Right renal pelvis (tissue), 4 donors: ENCODE measurements at regions not wholly inside any gene's neighbourhood (a gene's known extent, or its start where the extent isn't known, plus 50 kb on each side); places are given as distances from the start of the nearest gene placed in this dataset.
A peak's percentile ranks its signal among the peaks of the same experiment; 100 is the strongest.

Source experiments
- DNase-seq, 4 donors: peaks; one replicate each; pipeline ENCODE4 v3.0.0-alpha.2; 2013; ENCODE audit warnings: low read depth in 4 of 4, low spot score in 3 of 4, missing footprints in 1 of 4

DNA sequence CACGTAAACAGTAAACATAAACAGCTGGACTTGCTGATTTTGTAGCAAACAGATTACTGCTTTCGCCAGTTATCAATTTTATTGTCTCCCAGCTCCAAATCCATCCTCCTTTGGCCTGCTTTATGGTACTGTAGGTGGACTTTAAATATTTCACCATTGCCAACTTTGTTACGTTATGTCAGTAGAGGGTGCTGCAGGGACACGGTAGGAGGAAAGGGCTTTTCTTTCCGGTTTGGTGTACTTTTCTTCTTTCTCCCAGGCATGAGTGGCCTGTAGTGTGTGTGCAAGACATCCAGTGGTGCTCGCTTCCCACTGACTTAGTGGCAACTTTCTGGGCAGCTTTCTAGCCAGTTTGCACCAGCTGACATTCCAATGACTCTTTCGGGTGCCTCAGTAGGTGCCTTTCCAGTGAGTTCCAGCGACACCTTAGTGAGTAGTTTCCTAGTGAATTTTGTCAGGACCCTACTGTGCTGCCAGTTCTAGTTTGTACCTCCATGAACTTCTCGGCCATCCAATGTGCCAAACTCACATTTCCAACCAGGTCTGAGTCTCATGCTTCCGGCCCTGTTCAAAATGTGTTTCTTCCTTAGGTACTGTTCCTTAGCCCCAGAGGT lies 267.6 kb upstream of the TENM4 start:
- peak in 2 of 4 donors; percentile 2 to 3 for DNase-seq

DNA sequence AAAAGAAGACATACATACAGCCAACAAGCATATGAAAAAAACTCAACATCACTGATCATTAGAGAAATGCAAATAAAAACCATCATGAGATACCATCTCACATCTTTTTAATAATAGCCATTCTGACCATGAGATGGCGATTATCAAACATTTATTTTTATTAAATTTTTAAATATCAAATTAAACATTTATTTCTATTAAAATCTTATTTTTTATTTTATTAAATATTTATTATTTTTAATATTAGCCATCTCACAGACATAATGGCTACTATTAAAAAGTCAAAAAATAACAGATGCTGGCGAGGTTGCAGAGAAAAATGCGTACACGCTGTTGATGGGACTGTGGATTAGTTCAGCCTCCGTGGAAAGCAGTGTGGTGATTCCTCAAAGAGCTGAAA lies 264.8 kb upstream of the TENM4 start:
- no peak for DNase-seq

DNA sequence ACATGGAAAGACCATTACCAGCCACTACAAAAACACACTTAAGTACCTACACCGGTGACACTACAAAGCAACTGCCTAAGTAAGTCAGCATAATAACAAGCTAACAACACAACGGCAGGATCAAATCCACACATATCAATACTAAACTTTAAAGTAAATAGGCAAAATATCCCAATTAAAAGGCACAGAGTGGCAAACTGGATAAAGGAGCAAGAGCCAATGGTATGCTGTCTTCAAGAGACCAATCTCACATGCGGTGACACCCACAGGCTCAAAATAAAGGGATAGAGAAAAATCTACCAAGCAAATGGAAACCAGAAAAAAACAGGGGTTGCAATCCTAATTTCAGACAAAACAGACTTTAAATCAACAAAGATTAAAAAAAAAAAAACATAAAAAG lies 261.5 kb upstream of the TENM4 start:
- DNase-seq, result no peak

DNA sequence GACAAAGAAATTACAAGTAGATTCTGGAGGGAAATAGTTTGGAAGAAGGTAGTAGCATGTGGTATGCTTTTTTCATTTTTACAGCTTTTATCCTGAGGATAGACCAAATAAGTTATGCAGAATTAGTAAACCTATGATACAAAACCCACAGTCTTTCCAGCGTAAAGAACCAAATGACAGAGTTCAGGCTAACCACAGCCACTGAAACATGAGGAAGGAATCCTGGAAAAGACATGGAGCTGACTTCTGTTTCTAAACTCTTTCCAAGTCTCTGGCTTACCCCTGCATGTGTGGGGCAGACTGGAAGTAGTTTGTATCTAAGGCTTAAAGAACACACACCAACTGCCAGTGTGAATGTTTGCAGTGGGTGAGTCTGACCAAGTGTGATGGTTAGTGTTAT lies 258.4 kb upstream of the TENM4 start:
- no peak for DNase-seq

DNA sequence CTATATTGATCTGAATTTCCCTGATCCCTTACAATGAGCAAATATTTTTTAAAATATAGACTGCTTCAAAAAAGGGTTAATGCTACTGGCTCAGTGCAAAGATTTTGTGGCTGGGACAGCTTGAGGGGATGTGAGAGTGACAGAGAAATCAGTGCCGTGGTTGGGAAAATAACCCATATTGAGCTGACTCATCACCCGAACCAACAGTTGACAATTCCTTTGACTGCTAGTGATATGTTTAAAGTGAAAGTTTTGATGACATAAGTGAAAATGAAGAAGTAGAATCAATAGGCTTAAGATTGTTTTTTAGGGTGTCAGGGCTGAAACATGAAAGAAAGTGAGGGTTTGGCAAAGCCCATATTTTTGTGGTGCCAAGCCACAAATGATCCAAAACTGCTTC lies 257.1 kb upstream of the TENM4 start:
- DNase-seq, result no peak

DNA sequence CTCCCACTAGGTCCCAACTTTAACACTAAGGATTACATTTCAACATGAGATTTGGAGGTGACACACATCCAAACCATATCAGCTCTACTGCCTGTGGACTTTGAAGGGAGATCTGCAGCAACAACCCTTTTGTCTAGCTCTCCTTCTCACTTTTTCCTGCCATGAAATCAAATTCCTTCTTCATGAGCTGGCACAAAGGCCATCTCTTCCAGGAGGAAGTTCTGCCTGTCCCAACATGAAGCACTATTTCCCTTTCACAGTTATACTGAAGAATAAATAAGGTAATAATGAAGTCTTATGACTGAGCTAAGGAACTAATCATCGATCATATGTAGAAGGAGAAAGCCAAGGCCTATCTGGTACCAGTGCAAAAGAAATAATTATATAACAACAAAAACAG lies 253.5 kb upstream of the TENM4 start:
- DNase-seq, result no peak

DNA sequence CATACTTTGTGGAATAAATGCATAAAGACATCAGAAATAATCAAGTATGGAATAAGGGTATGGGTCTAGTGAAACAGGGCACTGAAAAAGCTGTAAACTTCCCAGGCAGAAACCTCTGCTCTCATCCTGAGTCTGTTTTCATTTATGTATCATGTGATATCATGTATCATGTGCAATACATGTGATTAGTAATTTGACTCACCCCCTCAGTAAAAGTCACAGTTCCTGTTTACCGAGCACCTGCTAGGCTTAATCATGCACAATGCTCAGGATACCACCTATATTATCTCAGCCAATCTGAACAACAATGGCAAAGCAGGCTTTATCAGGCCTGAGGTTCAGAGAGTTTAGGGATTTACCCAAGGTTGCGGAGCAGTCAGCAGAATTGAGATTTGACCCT lies 250.6 kb upstream of the TENM4 start:
- DNase-seq, result no peak

DNA sequence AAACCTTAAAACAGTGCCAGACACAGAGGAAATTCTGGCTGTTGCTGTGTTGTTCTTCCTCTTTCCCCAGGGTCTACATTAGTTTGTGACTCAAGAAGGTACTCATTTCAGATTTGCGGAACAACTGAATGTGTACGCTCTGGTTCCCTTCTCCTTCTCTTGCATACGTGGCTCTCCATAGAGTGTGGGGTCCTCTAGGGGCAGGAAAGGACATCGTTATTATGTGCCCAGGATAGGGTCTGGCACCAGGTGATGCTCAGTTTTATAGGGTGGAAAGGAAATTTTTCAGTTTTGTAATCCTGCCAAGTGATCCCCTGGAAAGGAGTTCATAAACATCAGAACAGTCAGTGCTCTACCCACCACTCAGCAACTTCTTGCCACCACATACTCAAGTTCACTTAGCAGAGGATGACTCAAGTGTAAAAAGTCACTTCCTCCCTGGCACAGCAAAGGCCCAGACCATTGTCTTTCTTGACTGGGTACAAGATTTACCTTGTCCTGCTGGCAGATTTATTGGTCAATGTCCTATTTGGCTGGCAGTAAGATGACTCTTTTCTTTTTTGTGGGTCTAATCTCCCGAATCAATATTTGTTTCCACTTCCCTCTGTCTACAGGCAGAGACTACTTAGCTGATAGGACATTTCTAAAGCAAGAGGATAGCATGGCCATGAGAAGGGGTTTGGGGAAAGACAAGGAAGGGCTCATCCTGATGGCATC lies 246.0 kb upstream of the TENM4 start:
- DNase-seq, result no peak

DNA sequence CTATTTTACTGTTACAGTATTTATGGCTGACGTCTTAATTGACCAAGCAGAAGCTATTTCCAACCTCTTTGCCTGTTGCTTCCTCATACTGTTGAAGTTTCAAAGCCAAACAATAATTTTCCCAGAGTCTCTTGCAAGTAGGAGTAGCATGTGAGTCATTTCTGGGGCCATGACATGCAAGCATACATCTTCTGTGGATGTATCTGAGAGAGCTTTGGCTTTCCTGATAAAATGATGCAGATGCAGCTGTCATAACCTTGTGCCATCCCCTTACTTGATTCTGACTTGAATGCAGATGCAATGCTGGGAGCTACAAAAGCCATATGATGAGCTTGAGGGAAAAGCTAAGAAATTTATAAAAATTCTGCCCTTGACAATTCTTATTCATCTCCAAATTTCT lies 243.1 kb upstream of the TENM4 start:
- no peak for DNase-seq

DNA sequence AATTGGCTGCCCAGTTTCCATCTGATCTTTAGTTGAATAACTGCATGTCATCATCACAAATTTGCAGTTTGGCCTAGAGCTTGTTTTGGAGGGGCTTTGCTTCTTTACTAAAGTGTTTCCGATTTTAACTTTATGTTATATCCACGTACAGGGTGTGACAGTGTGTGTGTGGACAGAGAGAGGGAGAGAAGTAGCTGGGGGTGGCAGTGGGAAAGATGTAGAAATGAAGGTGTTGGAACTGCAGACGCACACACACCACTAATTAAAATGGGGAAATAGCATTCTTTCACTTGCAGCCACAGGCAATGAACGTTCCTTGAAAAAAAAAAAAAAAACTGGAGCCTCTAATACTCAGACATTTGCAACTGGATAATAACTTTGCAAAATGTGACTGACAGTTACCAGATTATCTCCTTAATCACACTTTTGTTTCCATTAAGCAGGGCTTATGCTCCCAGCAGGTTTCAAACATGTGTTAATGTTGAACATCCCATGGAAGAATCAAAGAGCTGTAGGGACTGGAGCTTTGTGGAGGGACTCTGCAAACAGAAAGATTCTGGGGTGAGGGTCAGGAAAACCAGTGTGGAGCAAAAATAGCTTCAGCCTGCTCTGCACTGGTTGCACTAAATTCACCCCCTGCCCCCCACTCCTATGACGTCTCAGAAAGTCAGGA lies 238.1 kb upstream of the TENM4 start:
- no peak for DNase-seq

DNA sequence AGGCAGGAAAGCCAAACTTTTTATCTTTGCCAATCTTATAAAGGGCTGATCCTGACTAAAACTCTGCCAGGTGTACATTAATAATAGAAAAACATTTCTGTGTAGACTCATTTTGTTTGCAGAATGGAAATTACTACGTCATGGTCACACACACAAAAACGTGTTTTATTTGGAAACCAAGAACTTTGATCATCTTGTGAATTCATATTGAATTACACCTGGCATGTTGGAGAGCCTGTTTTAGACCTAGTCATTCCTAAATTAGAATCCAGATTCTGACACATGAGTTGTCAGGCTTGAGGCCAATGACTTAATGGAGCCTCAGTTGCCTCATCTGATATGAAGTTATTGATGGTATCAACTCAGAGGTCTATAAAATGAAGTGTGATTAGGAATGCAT lies 235.6 kb upstream of the TENM4 start:
- DNase-seq, result no peak

DNA sequence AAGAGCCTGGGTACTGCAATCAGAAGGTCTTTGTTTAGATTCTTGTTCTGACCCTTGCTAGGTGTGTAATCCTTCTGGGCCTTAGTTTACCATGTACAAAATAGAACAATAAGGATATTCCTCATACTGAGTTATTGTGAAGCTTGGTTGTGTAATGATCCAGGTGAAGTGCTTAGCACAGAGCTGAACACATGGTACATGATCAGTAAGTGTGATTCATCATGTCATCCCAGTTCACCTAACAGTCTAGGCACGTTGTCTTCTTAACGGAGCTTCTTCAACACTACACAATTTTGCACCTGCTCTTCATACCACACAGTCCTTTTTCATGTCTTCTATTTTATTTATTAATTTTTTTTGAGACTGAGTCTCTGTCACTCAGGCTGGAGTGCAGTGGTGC lies 234.3 kb upstream of the TENM4 start:
- no peak for DNase-seq

DNA sequence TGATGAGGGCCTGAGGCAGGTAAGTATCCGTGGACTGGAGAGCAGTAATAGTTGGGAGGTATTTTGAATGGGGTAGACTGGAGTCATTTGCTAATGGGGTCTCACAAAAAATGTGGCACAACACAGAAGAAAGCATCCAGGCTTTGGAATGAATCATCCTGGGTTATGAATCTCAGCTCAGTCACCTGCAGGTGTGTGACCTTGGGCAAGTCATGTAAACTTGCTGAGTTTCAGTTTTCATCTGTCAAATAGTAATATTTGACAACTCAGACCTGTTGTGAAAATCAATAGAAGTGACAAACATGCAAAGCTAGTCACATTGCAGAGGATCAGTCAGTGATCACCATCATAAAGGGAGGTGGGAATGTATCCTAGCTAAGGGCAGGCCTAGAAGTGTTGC lies 232.0 kb upstream of the TENM4 start:
- DNase-seq, result no peak

DNA sequence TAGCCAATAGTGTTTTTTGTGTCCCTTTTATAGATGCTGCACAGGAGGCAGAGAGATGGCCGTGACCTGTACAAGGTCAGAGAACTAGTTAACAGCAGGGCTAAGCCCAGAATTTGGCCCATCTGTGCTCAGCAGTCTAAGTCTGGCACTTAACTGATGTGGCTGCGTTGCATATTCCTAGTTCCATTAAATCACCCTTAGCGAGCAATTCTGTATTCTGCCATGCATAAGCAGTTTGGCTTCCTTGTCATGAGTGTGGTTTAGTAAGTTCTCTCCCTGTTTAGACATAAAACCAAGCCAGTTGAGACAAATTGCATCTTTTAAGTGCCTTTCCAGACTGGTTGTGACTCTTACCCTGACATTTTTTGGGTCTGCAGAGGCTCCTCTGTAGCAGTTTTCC lies 230.6 kb upstream of the TENM4 start:
- DNase-seq, result no peak

DNA sequence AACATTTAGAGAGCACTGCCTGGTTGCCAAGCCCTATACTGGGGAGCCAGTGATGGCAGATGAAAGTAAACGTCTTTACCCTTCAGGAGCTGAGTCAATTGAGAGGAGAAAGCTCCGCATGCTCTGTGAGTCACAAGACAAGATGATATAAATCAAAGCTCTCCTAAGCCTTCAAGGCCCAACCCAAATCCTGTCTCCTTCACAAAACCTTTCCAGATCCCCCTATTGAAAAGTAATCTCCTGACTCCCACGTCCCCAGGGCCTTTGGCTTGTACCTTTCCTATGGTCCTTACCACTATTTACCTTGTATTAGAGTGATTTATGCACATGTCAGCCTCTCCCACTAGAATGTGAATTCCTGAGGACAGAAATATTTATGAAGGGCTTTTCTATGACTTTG lies 230.1 kb upstream of the TENM4 start:
- DNase-seq, result peak in 2 of 4 donors; percentile 18 to 22

DNA sequence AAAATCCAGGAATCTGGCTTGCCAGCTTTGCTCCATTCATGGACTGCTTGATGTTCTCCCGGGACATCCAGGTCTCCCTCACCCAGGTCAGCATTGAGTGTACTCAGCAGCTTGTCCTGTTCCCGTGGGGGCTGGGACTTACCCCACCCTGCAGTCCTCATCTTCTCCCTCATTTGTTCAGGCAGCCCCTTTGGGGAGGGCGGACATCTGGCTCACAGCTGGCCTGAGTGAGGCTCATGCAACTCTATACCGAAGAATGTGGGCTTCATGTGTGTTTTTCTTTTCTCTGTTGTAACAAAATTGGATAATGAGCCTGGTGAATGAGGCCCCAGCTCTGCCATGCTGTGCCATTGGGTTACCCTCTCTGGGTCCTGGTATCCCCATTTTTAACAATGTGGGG lies 227.7 kb upstream of the TENM4 start:
- DNase-seq, result no peak

DNA sequence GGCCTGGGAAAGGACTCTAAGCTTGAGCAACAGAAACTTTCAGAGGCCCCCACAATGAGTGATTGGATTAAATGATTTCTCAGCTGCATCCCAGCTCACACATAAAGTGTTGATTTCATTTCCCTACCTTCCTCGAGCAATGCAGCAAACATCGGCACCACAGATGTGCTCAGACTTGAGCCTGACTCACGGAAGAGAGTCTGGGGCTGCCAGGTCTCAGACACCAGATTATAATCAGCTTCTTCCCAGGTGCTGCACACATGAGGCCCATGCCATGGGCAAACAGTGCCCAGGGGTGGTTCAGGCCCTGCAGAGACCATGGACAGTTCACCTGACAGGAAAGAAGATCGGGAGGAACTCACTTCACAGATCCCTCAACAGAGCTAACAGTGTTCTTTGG lies 226.6 kb upstream of the TENM4 start:
- no peak for DNase-seq

DNA sequence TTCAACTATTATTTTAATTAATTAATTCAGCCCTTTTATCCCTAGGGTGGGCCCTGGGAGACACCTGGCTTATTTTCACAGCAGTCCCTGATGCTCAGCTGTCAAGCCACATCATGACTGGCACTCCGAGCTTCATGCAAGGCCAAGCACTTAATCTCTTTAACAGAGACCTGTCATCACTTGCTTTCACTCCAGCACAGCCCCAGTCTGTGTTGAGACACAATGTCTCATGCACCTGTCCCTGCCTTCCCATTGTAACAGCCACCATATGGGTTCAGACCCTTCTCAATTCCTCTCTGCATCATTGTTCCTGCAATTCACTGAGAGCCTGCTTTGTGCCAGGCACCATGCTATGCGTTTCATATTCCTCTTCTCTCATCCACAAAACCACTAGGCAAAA lies 222.2 kb upstream of the TENM4 start:
- no peak for DNase-seq

DNA sequence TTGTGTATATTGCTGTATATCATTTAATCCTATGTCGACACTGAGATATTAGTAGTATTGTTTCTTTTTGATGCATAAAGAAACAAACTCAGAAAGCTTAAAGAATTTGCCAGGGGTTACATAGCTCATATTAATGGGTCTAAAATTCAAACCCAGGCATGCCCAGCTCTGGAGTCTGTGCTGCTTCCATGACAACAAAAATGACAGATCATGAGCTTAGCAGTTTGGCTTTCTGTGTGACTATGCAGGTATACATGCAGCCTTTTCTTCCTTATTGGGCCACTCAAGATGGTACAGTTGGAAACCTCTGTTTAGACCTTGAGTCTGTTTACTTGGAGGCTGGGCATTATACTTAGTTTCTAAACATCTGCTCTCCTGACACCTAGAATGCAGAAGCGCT lies 220.5 kb upstream of the TENM4 start:
- DNase-seq, result no peak

DNA sequence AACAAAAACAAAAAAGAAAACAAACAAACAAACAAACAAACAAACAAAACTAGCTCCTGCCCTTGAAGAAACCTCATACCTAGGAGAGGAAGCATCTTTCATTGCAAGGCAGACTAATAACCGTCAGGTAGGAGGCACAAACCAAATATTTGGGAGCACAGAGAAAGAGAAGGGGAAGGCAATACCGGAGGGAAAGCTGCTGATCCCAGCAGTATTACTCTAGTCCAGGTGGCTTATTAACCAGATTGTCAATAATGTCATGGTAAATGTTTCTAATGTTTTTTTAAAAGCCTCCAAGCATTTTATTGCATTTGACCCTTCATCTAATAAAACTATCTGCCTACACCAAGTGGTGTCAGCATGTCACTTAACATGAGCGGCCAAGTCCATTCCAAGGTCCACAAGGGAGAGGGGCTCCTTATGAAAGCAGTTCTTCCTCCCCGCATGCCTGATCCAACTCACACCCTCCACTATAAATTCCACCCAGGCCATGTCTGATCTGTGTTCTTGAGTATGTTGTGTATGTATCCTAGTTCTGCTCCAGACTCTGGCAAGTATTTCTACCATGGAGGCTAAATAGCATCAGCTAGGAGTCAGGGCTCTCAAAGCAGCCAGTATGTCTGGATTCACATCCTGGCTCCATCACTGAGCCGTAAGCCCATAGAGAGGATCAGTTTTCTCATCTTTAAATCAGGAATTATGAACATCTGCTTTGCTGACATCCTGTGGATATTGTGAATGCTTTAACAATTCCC lies 208.1 kb upstream of the TENM4 start:
- no peak for DNase-seq

DNA sequence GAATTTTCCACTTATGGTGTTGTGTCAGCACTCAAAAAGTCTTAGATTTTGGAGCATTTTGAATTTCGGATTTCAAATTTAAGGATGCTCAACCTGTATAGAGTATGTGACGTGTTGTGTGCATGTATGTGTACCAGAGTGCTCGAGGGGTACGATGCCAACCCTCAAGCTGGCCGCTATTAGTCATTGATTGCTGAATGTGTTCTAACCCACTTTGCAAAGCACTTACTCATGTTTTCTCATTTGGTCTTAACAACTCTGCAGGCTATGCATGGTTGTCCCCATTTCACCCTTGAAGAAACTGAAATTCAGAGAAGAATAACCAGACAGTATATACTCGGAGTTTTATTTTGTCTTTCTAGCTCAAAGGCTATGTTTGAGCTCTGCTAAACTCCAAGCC lies 196.4 kb upstream of the TENM4 start:
- no peak for DNase-seq

DNA sequence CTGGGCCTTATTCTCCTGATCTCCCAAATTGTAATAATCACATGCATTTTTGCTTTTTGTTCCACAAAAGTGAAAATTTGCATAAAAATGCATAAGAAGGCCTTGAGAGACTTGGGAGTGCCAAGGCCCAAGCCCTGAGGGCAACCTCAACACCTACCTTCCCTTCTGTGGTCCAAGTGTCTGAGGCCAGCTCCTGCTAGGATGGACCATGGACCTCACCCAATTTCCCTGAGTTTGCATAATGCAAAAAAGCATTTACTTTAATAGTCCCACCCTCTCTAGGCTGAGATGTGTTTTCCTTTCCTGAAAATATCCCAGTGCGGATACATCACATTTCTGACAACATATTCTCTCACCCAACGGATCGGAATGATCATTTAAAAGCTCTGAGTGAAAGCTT lies 194.1 kb upstream of the TENM4 start:
- DNase-seq, result no peak
